K562 (cell line): ENCODE measurements at regions not wholly inside any gene's neighbourhood (a gene's known extent, or its start where the extent isn't known, plus 50 kb on each side); places are given as distances from the start of the nearest gene placed in this dataset.

ENCODE experiments used
- ATAC-seq: fragments of 200-7000 bp; cut with Tn5 transposase; 3 replicates; pipeline ENCODE4 v1.9.1; 2020; ENCODE audit warnings: moderate library complexity
- BruUV-seq: library from RNA; stranded (reverse); fragments of 400-500 nt; replicated peaks from 2 replicates; lab custom pipeline; 2021; lab: Mats Ljungman, UMichigan
- CTCF ChIA-PET: fragments of 300-600 bp; formaldehyde crosslinking; extraction: SDS; loops from one replicate; lab custom pipeline; 2021; ENCODE audit warnings: low intra/inter-chr PET ratio; lab: Yijun Ruan, JAX
- POLR2A ChIA-PET: fragments of 300-600, 350-650 bp; sonication (Branson Sonifier 250); formaldehyde crosslinking; extraction: SDS; loops from one replicate; lab custom pipeline; 2021; ENCODE audit warnings: antibody characterized with exemption, inconsistent platforms; lab: Yijun Ruan, JAX
- DNase-seq, 4 experiments: peaks; one replicate each; pipeline versions ENCODE4 v3.0.0 to v3.0.0-alpha.2; 2011 to 2018; ENCODE audit warnings: low spot score in 3 of 4, mixed read lengths in 3 of 4; ENCODE audit errors: extremely low read depth in 1 of 4
- FAIRE-seq: peaks from 2 replicates; lab custom pipeline; 2011; peaks lifted over from hg19 to GRCh38; lab: Jason Lieb, UNC
- H2AFZ ChIP-seq: 2 replicates; pipeline ENCODE4 v1.6.0; 2011; ENCODE audit warnings: low read depth, low read length, control low read depth, inconsistent platforms
- H3K27ac ChIP-seq: fragments of 200-600 bp; 3 replicates; pipeline ENCODE4 v1.8.0; 2011; ENCODE audit warnings: low read depth, mild to moderate bottlenecking, control low read depth, inconsistent platforms, low read length, moderate library complexity, mixed read lengths; ENCODE audit errors: extremely low read depth
- H3K27me3 ChIP-seq, 2 experiments: fragments of 300-600 bp in 1 of 2; 2 replicates in 1 of 2; 3 replicates in 1 of 2; pipeline versions ENCODE4 v1.6.0 to v1.8.0; 2011; ENCODE audit warnings: inconsistent platforms in 2 of 2, low read length in 2 of 2, mild to moderate bottlenecking in 1 of 2, mixed read lengths in 1 of 2, moderate library complexity in 1 of 2; ENCODE audit not compliant: control insufficient read depth in 2 of 2, insufficient read depth in 2 of 2
- H3K36me3 ChIP-seq: fragments of 300-600 bp; 3 replicates; pipeline ENCODE4 v1.8.0; 2011; ENCODE audit warnings: mild to moderate bottlenecking, low read length, inconsistent platforms; ENCODE audit not compliant: control insufficient read depth, insufficient read depth
- H3K4me1 ChIP-seq, 2 experiments: fragments of 200-600 bp in 1 of 2; replicated peaks in 1 of 2; 2 replicates in 1 of 2; 3 replicates in 1 of 2; pipeline versions ENCODE4 v1.5.1 to v1.8.0; 2011; ENCODE audit warnings: inconsistent platforms in 2 of 2, low read length in 2 of 2, mild to moderate bottlenecking in 1 of 2, mixed read lengths in 1 of 2, moderate library complexity in 1 of 2; ENCODE audit not compliant: control insufficient read depth in 2 of 2, insufficient read depth in 2 of 2
- H3K4me2 ChIP-seq: 2 replicates; pipeline ENCODE4 v1.6.1; 2011; ENCODE audit warnings: low read length, control low read depth, inconsistent platforms, mixed read lengths; ENCODE audit not compliant: insufficient read depth
- H3K4me3 ChIP-seq: fragments of 200-600 bp; sonication (generic), shearing (Covaris generic); 2 replicates; pipeline ENCODE4 v1.5.1; 2016; ENCODE audit warnings: control low read depth, inconsistent platforms
- H3K79me2 ChIP-seq: fragments of 200-600 bp; 3 replicates; pipeline ENCODE4 v1.8.0; 2011; ENCODE audit warnings: low read length, inconsistent platforms; ENCODE audit not compliant: control insufficient read depth, insufficient read depth
- H3K9ac ChIP-seq, 2 experiments: 2 replicates each; pipeline versions ENCODE4 v1.6.0 to v1.6.1; 2011; ENCODE audit warnings: low read depth in 2 of 2, low read length in 2 of 2, control low read depth in 1 of 2, inconsistent platforms in 1 of 2, mild to moderate bottlenecking in 1 of 2, mixed read lengths in 1 of 2; ENCODE audit not compliant: insufficient read depth in 1 of 2
- H3K9me1 ChIP-seq: one replicate; pipeline ENCODE4 v1.6.0; 2011; ENCODE audit warnings: inconsistent platforms, mild to moderate bottlenecking, low read length, moderate library complexity; ENCODE audit not compliant: control insufficient read depth, insufficient read depth
- H3K9me3 ChIP-seq: replicated peaks from 2 replicates; pipeline ENCODE4 v1.5.1; 2011; ENCODE audit warnings: low read depth, low read length, inconsistent platforms; ENCODE audit not compliant: control insufficient read depth, insufficient read depth
- H4K20me1 ChIP-seq: replicated peaks from 2 replicates; pipeline ENCODE4 v1.6.1; 2011; ENCODE audit warnings: low read length, inconsistent platforms, mixed read lengths; ENCODE audit not compliant: control insufficient read depth, insufficient read depth
- ASH1L ChIP-seq: fragments of 450-650 bp; IDR thresholded peaks from 2 replicates; pipeline ENCODE4 v1.6.1; 2018; ENCODE audit warnings: borderline replicate concordance, mild to moderate bottlenecking, low read depth; ENCODE audit not compliant: partially characterized antibody
- CBX1 ChIP-seq: sonication (generic); IDR thresholded peaks from 2 replicates; pipeline ENCODE4 v1.6.1; 2016; ENCODE audit warnings: antibody characterized with exemption, low read depth, mild to moderate bottlenecking
- CHD7 ChIP-seq: fragments of 200-600 bp; sonication (generic); IDR thresholded peaks from one replicate; pipeline ENCODE4 v1.6.1; 2012; ENCODE audit warnings: mild to moderate bottlenecking, low read depth, low read length, inconsistent platforms
- E2F1 ChIP-seq: sonication (generic); formaldehyde crosslinking; IDR thresholded peaks from 2 replicates; pipeline ENCODE4 v1.8.1; 2023; ENCODE audit warnings: mild to moderate bottlenecking, missing genetic modification reagents, moderate library complexity
- GABPB2 ChIP-seq: fragments of 250-450 bp; sonication (Bioruptor Pico); conservative IDR thresholded peaks from 2 replicates; pipeline ENCODE4 v1.5.1; 2021; ENCODE audit warnings: mild to moderate bottlenecking
- SRSF7 ChIP-seq: fragments of 200-400 bp; formaldehyde crosslinking; optimal IDR thresholded peaks from 2 replicates; pipeline ENCODE3; 2017; ENCODE audit warnings: mild to moderate bottlenecking, low read depth, low read length
- TOE1 ChIP-seq, 2 experiments: fragments of 450-650 bp in 1 of 2; sonication (generic) in 1 of 2; formaldehyde crosslinking in 1 of 2; IDR thresholded peaks; 2 replicates each; pipeline versions ENCODE4 v1.7.1 to v1.8.0; 2016 to 2022; ENCODE audit warnings: borderline replicate concordance in 2 of 2, mild to moderate bottlenecking in 2 of 2, antibody characterized with exemption in 1 of 2, inconsistent platforms in 1 of 2, low read depth in 1 of 2, missing genetic modification reagents in 1 of 2, moderate library complexity in 1 of 2
- ZC3H11A ChIP-seq: IDR thresholded peaks from 2 replicates; pipeline ENCODE4 v1.6.1; 2012; ENCODE audit warnings: low read depth, low read length, improper control_type of control experiment
- ZNF184 ChIP-seq: sonication (generic); formaldehyde crosslinking; IDR thresholded peaks from 2 replicates; pipeline ENCODE4 v1.5.0; 2020; ENCODE audit warnings: missing genetic modification reagents
- ZNF695 ChIP-seq: fragments of 450-650 bp; formaldehyde crosslinking; IDR thresholded peaks from 2 replicates; pipeline ENCODE4 v1.4.0; 2020; ENCODE audit warnings: mild to moderate bottlenecking, moderate library complexity
- WGBS: fragments of 100-300 bp; shearing (Covaris generic); methylation state at CpG from one replicate; pipeline ENCODE4 v1.1.6; 2016; ENCODE audit warnings: low coverage, mixed read lengths; ENCODE audit not compliant: insufficient coverage; ENCODE audit errors: missing lambda C conversion rate; 5-methylcytosine and 5-hydroxymethylcytosine counted together
- in situ Hi-C: fragments of 300-500 bp; cut with MboI; formaldehyde crosslinking; loops from 4 replicates; pipeline ENCODE4 v1.15.0; 2018; ENCODE audit warnings: inconsistent platforms, mixed read lengths
- intact Hi-C: fragments of 100-400 bp; cut with micrococcal nuclease; formaldehyde crosslinking; loops from 2 replicates; pipeline ENCODE4 v1.14.2; 2022

- no peak for FAIRE-seq
- Histone ChIP-seq H3K9ac (no peak overlapping the region), H3K4me2 (no peak overlapping the region), H3K36me3 (no peaks in the 10 kb centered on the region), H3K4me1 (no peaks in the 10 kb centered on the region), H3K4me3 (no peak overlapping the region), H3K27ac (no peak overlapping the region), H3K9me3 (no peaks in the 10 kb centered on the region), H2AFZ (no peak overlapping the region), H3K27me3 (no peaks in the 10 kb centered on the region), H3K79me2 (no peaks in the 10 kb centered on the region), H4K20me1 (no peaks in the 10 kb centered on the region), H3K9me1 (no peaks in the 10 kb centered on the region)
- intact Hi-C loops (no loop called here), in situ Hi-C loops (no loop called here)
- 2% methylated on average over 5 of the region's 5 CpGs for WGBS
- ChIA-PET POLR2A (interaction anchor here (1.3 kb wide), 1 partner anchor 13 kb away, joined by 3 read pairs; no protein-coding TSS in a partner anchor), CTCF (no interaction called here)
- no peak for ATAC-seq
- BruUV-seq, result no TSS peak
- DNase-seq, result no peak
- TF ChIP-seq E2F1, result no peak
- TF ChIP-seq GABPB2, result no peak
- no peak for TF ChIP-seq CBX1
- no peak for TF ChIP-seq ZNF695 (CRISPR knock-in tag)
- TF ChIP-seq ASH1L, result no peak
- TF ChIP-seq ZNF184 (CRISPR knock-in tag), result no peak
- no peak for TF ChIP-seq CHD7
- no peak for TF ChIP-seq SRSF7
- TF ChIP-seq TOE1 (IDR thresholded peaks at IDR 0.05; ENCODE audit: borderline replicate concordance), result no peak
- TF ChIP-seq TOE1 (CRISPR knock-in tag; IDR thresholded peaks at IDR 0.05; ENCODE audit: borderline replicate concordance, low read depth), result no peak
- no peak for TF ChIP-seq ZC3H11A
Observed at GRCh38 chr2:57725337-57725947, 321.2 kb upstream of the VRK2 start.
